Muscle of leg (tissue), 3 donors: ENCODE measurements at regions not wholly inside any gene's neighbourhood (a gene's known extent, or its start where the extent isn't known, plus 50 kb on each side); places are given as distances from the start of the nearest gene placed in this dataset.
"Not testable (repeated sequence)": the region's sequence is repeated elsewhere in the genome, so short reads cannot be mapped to it uniquely, and the experiment has no call there.

Source experiments
- DNase-seq: peaks from one replicate; pipeline ENCODE4 v3.0.0; 2013
- H3K27ac ChIP-seq: one replicate; pipeline ENCODE4 v1.5.1; 2013; ENCODE audit warnings: mild to moderate bottlenecking, low read length, control low read depth
- H3K27me3 ChIP-seq: one replicate; pipeline ENCODE4 v1.6.1; 2013; ENCODE audit warnings: low read length; ENCODE audit not compliant: control insufficient read depth, insufficient read depth
- H3K36me3 ChIP-seq: one replicate; pipeline ENCODE4 v1.6.1; 2013; ENCODE audit warnings: low read length; ENCODE audit not compliant: control insufficient read depth, insufficient read depth
- H3K4me1 ChIP-seq: one replicate; pipeline ENCODE4 v1.6.1; 2013; ENCODE audit warnings: low read length; ENCODE audit not compliant: control insufficient read depth, insufficient read depth
- H3K4me3 ChIP-seq: one replicate; pipeline ENCODE4 v1.5.1; 2013; ENCODE audit warnings: low read length, control low read depth
- H3K9me3 ChIP-seq: replicated peaks from 2 replicates; pipeline ENCODE4 v1.6.1; 2013; ENCODE audit warnings: low read depth, low read length; ENCODE audit not compliant: control insufficient read depth
- WGBS: methylation state at CpG from one replicate; pipeline ENCODE4 v1.1.5; 2013; ENCODE audit warnings: missing lambda C conversion rate; ENCODE audit not compliant: insufficient coverage; 5-methylcytosine and 5-hydroxymethylcytosine counted together

DNA sequence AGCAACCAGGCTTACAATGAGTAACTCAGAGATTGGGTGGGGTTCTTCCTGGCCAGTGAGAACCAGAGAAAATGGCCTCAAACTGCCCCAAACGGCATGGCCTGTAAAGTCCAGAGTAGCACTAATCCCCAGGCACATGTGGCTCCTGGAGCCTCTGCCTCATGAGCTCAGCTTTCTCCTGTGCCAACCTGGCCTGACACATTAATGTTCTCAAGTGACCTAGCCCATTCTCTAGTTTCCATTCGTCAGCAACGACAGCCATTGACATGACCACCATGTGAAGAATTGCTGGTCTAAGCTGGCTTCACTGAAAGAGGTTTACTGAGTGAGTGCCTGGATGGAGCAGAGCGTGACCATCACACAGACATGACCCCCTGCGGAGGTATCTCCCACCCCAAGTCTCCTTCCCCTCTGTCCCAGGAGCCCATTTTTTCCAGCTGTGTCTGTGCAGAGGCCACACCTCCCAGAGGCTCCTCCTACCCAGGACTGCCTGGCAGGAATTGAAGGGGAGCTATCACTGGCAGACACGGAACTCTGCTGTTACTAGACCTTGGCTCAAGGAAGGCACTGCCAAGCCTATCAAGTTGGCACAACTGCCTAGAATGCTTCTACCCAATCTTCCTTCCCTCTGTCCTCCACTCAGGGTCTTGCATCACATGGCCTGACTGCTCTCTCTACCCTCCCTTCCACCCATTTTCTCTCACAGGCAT is 59.0 kb upstream of the BOD1 start:
- Histone ChIP-seq H3K27ac (no peak overlapping the region), H3K36me3 (no peaks in the 10 kb centered on the region), H3K9me3 (peaks cover 8% of the 10 kb centered on the region), H3K4me3 (no peak overlapping the region), H3K4me1 (peaks cover 14% of the 10 kb centered on the region), H3K27me3 (peaks cover 3% of the 10 kb centered on the region)
- no peak for DNase-seq
- 77% methylated on average over 4 of the region's 6 CpGs for WGBS

- Histone ChIP-seq H3K27me3 (no peaks in the 10 kb centered on the region), H3K36me3 (no peaks in the 10 kb centered on the region), H3K9me3 (peaks cover 8% of the 10 kb centered on the region), H3K4me3 (no peak overlapping the region), H3K27ac (no peak overlapping the region), H3K4me1 (peaks cover 9% of the 10 kb centered on the region)
- DNase-seq, result no peak
- 96% methylated on average over 2 of the region's 2 CpGs for WGBS
Observed at GRCh38 chr5:173676375-173676774, 59.9 kb upstream of the BOD1 start.

- Histone ChIP-seq H3K27me3 (no peaks in the 10 kb centered on the region), H3K4me3 (no peak overlapping the region), H3K36me3 (no peaks in the 10 kb centered on the region), H3K9me3 (peaks cover 8% of the 10 kb centered on the region), H3K27ac (no peak overlapping the region), H3K4me1 (peaks cover 9% of the 10 kb centered on the region)
- DNase-seq, result no peak
- 40% methylated on average over 1 of the region's 2 CpGs for WGBS
Observed at GRCh38 chr5:173677125-173677672, 60.7 kb upstream of the BOD1 start.

DNA sequence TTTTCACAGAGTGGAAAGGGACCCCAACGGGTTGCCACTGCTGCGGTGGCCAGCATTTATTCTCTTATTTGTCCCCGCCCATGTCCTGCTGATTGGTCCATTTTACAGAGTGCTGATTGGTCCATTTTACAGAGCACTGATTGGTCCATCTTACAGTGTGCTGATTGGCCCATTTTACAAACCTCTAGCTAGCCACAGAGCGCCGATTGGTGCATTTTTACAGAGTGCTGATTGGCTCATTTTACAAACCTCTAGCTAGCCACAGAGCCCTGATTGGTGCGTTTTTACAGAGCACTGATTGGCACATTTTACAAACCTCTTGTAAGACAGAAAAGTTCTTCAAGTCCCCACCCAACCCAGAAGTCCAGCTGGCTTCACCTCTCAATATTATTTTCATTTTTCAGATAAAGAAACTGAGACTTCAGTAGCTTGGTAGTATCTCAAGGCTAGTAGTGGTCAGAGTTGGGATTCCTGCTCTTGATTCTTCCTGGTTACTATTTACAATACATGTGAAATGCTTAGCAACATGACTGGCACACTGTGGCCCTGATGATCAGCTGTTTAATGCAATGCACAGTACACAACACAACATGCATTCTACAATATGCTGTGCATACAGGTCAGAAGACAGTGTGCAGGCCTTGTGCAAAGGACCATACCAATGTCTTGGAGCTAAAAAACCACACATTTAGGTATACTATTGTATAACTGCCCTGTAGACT is 63.6 kb upstream of the BOD1 start:
- WGBS, result 100% methylated on average over 5 of the region's 6 CpGs
- DNase-seq, result peak; percentile 26

DNA sequence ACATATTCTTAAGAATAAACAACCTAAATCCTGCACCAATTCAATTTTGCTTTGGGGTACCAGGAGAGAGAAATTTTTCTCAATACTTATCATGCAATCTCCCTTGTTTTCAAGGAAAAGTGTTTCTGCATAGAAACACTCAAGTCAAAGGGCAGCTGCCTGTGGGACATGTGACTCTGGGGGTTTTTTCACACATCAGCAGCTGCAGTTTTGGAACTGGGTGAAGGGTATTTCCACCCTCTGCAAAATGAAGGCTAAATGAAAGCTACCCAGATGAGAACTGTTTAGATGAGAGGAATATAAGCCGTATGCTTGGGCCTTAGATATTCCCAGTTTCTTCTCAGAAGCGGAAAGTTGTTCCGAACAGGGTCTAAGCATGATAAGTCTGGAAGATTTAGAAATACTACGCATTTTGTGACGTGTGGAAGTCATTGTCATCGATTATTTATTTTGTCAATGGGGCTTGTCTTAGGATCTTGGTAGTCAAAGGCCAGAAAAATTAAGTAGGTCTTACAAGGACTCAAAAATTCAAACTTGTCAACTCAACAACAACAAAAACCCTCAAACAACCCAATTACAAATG is 64.3 kb upstream of the BOD1 start:
- H3K27ac ChIP-seq, result peak overlapping the region; percentile 69
- H3K4me1 ChIP-seq, result no peaks in the 10 kb centered on the region
- 68% methylated on average over 3 of the region's 6 CpGs for WGBS

More for the DNA sequence above, 63.6 kb upstream of the BOD1 start:
- no peaks in the 10 kb centered on the region for H3K36me3 ChIP-seq
- H3K27ac ChIP-seq, result peak overlapping the region; percentile 69
- H3K27me3 ChIP-seq, result no peaks in the 10 kb centered on the region
- no peak overlapping the region for H3K4me3 ChIP-seq
- H3K9me3 ChIP-seq, result peaks cover 6% of the 10 kb centered on the region
- no peaks in the 10 kb centered on the region for H3K4me1 ChIP-seq

GRCh38 chr5:173682313-173682712 is 65.9 kb upstream of the BOD1 start:
- WGBS, result no CpG with 5 or more reads among the region's 2 CpGs
- Histone ChIP-seq H3K4me1 (no peaks in the 10 kb centered on the region), H3K27me3 (no peaks in the 10 kb centered on the region)

More for the DNA sequence above, 64.3 kb upstream of the BOD1 start:
- H3K4me3 ChIP-seq, result no peak overlapping the region
- H3K27me3 ChIP-seq, result no peaks in the 10 kb centered on the region
- peak; percentile 37 for DNase-seq
- peaks cover 4% of the 10 kb centered on the region for H3K9me3 ChIP-seq
- no peaks in the 10 kb centered on the region for H3K36me3 ChIP-seq

GRCh38 chr5:173684535-173684934 is 68.1 kb upstream of the BOD1 start:
- not testable (repeated sequence) for H3K4me3 ChIP-seq, H3K27ac ChIP-seq, H3K27me3 ChIP-seq, DNase-seq, H3K36me3 ChIP-seq, H3K4me1 ChIP-seq, H3K9me3 ChIP-seq
- WGBS, result 90% methylated on average over 4 of the region's 5 CpGs

More at GRCh38 chr5:173682313-173682712, 65.9 kb upstream of the BOD1 start:
- H3K9me3 ChIP-seq, result no peaks in the 10 kb centered on the region
- DNase-seq, result no peak
- H3K4me3 ChIP-seq, result no peak overlapping the region
- H3K27ac ChIP-seq, result no peak overlapping the region
- H3K36me3 ChIP-seq, result no peaks in the 10 kb centered on the region

GRCh38 chr5:173686950-173687349 is 70.5 kb upstream of the BOD1 start:
- H3K9me3 ChIP-seq, result no peaks in the 10 kb centered on the region
- no peak overlapping the region for H3K4me3 ChIP-seq
- no peaks in the 10 kb centered on the region for H3K36me3 ChIP-seq
- no peaks in the 10 kb centered on the region for H3K27me3 ChIP-seq
- WGBS, result 100% methylated on average over 2 of the region's 4 CpGs
- H3K27ac ChIP-seq, result no peak overlapping the region
- no peak for DNase-seq
- H3K4me1 ChIP-seq, result peaks cover 12% of the 10 kb centered on the region

GRCh38 chr5:173688703-173689102 is 72.3 kb upstream of the BOD1 start:
- H3K4me3 ChIP-seq, result no peak overlapping the region
- no peak for DNase-seq
- H3K27me3 ChIP-seq, result no peaks in the 10 kb centered on the region
- H3K9me3 ChIP-seq, result peaks cover 1% of the 10 kb centered on the region
- no peak overlapping the region for H3K27ac ChIP-seq
- peaks cover 12% of the 10 kb centered on the region for H3K4me1 ChIP-seq
- 44% methylated on average over 2 of the region's 3 CpGs for WGBS
- no peaks in the 10 kb centered on the region for H3K36me3 ChIP-seq

GRCh38 chr5:173689171-173689736 is 72.8 kb upstream of the BOD1 start:
- no peak overlapping the region for H3K4me3 ChIP-seq
- peaks cover 12% of the 10 kb centered on the region for H3K4me1 ChIP-seq
- DNase-seq, result no peak
- 50% methylated on average over 3 of the region's 7 CpGs for WGBS
- peak overlapping the region; percentile 13 for H3K27ac ChIP-seq
- peaks cover 3% of the 10 kb centered on the region for H3K9me3 ChIP-seq
- H3K36me3 ChIP-seq, result no peaks in the 10 kb centered on the region
- no peaks in the 10 kb centered on the region for H3K27me3 ChIP-seq
